ENCODE measurements at regions not wholly inside any gene's neighbourhood (a gene's known extent, or its start where the extent isn't known, plus 50 kb on each side); places are given as distances from the start of the nearest gene placed in this dataset.

DNA sequence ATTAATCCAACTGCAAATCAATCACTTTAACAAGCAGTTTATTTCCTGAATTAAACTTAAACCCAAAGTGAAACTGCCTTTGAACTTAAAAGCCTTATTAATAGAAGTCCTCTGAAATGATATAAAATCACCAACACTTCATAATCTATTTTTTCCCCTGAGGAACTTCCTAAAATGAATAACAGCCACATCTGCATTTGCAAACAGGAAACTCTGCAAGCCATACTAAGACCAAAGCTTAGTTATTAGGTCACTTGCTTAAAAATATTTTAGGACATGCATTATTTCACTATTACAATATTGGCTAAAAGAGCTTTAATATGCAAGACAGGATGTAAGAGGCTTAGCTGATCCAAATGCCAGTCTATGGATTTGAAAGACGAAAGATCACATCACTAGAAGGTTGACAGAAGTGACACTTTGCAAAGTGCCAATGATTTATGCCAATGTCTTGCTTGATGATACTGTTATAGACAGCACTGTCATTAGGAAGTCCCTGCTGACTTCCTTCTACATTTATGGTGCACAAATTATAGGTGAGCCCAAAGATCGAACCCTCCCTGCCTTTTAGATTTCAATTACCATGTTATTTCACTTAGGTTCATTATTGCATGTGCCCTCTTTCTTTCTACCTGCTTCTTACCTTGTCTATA, 99.9 kb upstream of the SKAP2 start:
- Histone ChIP-seq H3K27me3 (replicated peaks in 1 of 4; ENCODE audit: control insufficient read depth in 3 of 4, extremely low read depth in 1 of 4, insufficient read depth in 3 of 4, low read length in 3 of 4) (no peaks in the 10 kb centered on the region), H2BK20ac (ENCODE audit: low read length) (no peak overlapping the region), H4K20me1 (replicated peaks in 1 of 2; ENCODE audit: control insufficient read depth in 1 of 2, insufficient read depth in 2 of 2, low read length in 2 of 2) (no peaks in the 10 kb centered on the region), H3K79me2 (ENCODE audit: control insufficient read depth in 1 of 2, insufficient read depth in 2 of 2, low read length in 2 of 2) (no peaks in the 10 kb centered on the region), H3K18ac (ENCODE audit: extremely low read depth, low read length) (no peak overlapping the region), H2BK12ac (ENCODE audit: low read depth, low read length) (no peak overlapping the region), H2BK15ac (ENCODE audit: low read length) (no peak overlapping the region), H3K4me3 (ENCODE audit: extremely low read depth in 1 of 4, insufficient read depth in 2 of 4, low read depth in 3 of 4, low read length in 4 of 4) (no peak overlapping the region), H3K23ac (ENCODE audit: insufficient read length) (no peak overlapping the region), H3K23me2 (ENCODE audit: low read depth, low read length) (peaks cover 2% of the 10 kb centered on the region; the same call in 1 of the 2 replicates), H3K9me3 (ENCODE audit: insufficient read depth in 2 of 2, low read depth in 1 of 2, low read length in 1 of 2) (no peaks in the 10 kb centered on the region), H4K5ac (ENCODE audit: insufficient read length, low read depth, low read length) (no peak overlapping the region), H3K79me1 (ENCODE audit: low read depth, low read length) (no peaks in the 10 kb centered on the region), H4K8ac (ENCODE audit: extremely low read depth, insufficient read depth, low read length) (no peak overlapping the region), H3K27ac (ENCODE audit: low read depth, low read length) (no peak overlapping the region), H3K4me1 (replicated peaks in 1 of 4; ENCODE audit: control insufficient read depth in 3 of 4, insufficient read depth in 4 of 4, low read length in 3 of 4) (no peaks in the 10 kb centered on the region), H3K14ac (ENCODE audit: insufficient read length) (no peak overlapping the region), H2AK5ac (ENCODE audit: low read depth, low read length) (no peak overlapping the region), H3K4ac (replicated peaks; ENCODE audit: insufficient read length, low read depth, low read length) (no peak overlapping the region), H3K9ac (replicated peaks in 1 of 4; ENCODE audit: extremely low read depth in 1 of 4, low read depth in 3 of 4, low read length in 3 of 4) (no peak overlapping the region), H2BK120ac (replicated peaks; ENCODE audit: low read depth, low read length) (no peak overlapping the region), H3K56ac (replicated peaks; ENCODE audit: insufficient read length, low read depth, low read length) (no peak overlapping the region), H3K36me3 (ENCODE audit: control insufficient read depth in 2 of 4, insufficient read depth in 4 of 4, low read length in 3 of 4) (no peaks in the 10 kb centered on the region), H3K4me2 (ENCODE audit: insufficient read depth in 1 of 2, low read depth in 2 of 2, low read length in 2 of 2) (no peak overlapping the region), H2AFZ (ENCODE audit: low read length) (no peak overlapping the region), H2BK5ac (ENCODE audit: low read depth, low read length) (no peak overlapping the region), H4K91ac (replicated peaks; ENCODE audit: insufficient read length, low read length) (no peak overlapping the region)
- 82% methylated on average over 2 of the region's 2 CpGs; no CpG with 5 or more reads in 1 of the 2 experiments for WGBS, 2 experiments (ENCODE audit: extremely low coverage in 1 of 2, insufficient coverage in 1 of 2, insufficient read length in 1 of 2, insufficient replicate concordance in 2 of 2, low coverage in 1 of 2, low lambda C conversion rate in 2 of 2, missing lambda C conversion rate in 1 of 2)
- CTCF ChIA-PET (ENCODE audit: partially characterized antibody): no interaction called here
- FAIRE-seq (no peak), DNase-seq (ENCODE audit: low read depth in 1 of 2, low spot score in 2 of 2) (no peak)
- POLR2A ChIA-PET (ENCODE audit: partially characterized antibody): no interaction called here
- no peak for TF ChIP-seq CREB1 (IDR thresholded peaks at IDR 0.05)
- TF ChIP-seq, protein P1, sequence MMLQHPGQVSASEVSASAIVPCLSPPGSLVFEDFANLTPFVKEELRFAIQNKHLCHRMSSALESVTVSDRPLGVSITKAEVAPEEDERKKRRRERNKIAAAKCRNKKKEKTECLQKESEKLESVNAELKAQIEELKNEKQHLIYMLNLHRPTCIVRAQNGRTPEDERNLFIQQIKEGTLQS (IDR thresholded peaks at IDR 0.05; ENCODE audit: insufficient read depth, low read depth, low read length): no peak
- TF ChIP-seq TEAD4 (IDR thresholded peaks at IDR 0.05; ENCODE audit: low read depth, low read length): no peak
